Mesothelial cell of epicardium (in vitro differentiated cells): ENCODE measurements at regions not wholly inside any gene's neighbourhood (a gene's known extent, or its start where the extent isn't known, plus 50 kb on each side); places are given as distances from the start of the nearest gene placed in this dataset.
A peak's percentile ranks its signal among the peaks of the same experiment; 100 is the strongest.

Source experiments
- DNase-seq, 2 experiments: peaks; one replicate each; pipeline ENCODE4 v3.0.0; 2021; ENCODE audit warnings: low spot score in 2 of 2; ENCODE audit not compliant: unreplicated experiment in 2 of 2
- H3K27ac Mint-ChIP-seq: 2 replicates; pipeline ENCODE4 v1.8.0; 2021; ENCODE audit warnings: mixed read lengths
- H3K27me3 Mint-ChIP-seq: 2 replicates; pipeline ENCODE4 v1.8.0; 2021; ENCODE audit warnings: low read depth, mixed read lengths
- H3K36me3 Mint-ChIP-seq: 2 replicates; pipeline ENCODE4 v1.8.0; 2021; ENCODE audit warnings: mixed read lengths
- H3K4me1 Mint-ChIP-seq: 2 replicates; pipeline ENCODE4 v1.8.0; 2021; ENCODE audit warnings: mixed read lengths
- H3K4me3 Mint-ChIP-seq: 2 replicates; pipeline ENCODE4 v1.8.0; 2021; ENCODE audit warnings: mild to moderate bottlenecking, moderate library complexity, mixed read lengths
- H3K9me3 Mint-ChIP-seq: 2 replicates; pipeline ENCODE4 v1.8.0; 2021; ENCODE audit warnings: mixed read lengths
- TF ChIP-seq, protein P1 (sequence below): fragments of 200-600 bp; sonication (generic); IDR thresholded peaks from one replicate; pipeline ENCODE4 v1.5.0; 2021; ENCODE audit warnings: antibody characterized with exemption; ENCODE audit not compliant: unreplicated experiment

DNA sequence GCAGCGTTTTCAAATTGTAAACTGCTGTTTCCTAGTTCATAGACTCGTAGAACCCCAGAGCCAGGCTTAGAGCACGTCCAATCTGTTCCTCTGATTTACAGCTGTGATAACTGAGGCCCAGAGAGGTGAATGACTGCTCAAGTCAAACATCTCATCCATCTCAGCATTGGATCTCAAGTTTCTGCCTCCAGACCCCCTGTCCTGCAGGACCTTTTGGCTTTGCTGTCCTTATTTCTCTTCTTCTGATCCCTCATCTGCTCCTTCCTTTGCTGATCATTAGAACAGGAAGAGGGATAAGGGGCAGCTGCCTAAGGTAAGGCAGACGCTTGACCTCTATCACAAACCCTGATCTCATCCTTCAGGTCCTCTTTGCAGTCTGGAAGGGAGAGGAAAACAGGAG, 58.5 kb upstream of the CREB1 start:
- H3K27me3 Mint-ChIP-seq = peaks cover 11% of the 10 kb centered on the region
- TF ChIP-seq, protein P1, sequence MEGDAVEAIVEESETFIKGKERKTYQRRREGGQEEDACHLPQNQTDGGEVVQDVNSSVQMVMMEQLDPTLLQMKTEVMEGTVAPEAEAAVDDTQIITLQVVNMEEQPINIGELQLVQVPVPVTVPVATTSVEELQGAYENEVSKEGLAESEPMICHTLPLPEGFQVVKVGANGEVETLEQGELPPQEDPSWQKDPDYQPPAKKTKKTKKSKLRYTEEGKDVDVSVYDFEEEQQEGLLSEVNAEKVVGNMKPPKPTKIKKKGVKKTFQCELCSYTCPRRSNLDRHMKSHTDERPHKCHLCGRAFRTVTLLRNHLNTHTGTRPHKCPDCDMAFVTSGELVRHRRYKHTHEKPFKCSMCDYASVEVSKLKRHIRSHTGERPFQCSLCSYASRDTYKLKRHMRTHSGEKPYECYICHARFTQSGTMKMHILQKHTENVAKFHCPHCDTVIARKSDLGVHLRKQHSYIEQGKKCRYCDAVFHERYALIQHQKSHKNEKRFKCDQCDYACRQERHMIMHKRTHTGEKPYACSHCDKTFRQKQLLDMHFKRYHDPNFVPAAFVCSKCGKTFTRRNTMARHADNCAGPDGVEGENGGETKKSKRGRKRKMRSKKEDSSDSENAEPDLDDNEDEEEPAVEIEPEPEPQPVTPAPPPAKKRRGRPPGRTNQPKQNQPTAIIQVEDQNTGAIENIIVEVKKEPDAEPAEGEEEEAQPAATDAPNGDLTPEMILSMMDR = no peak

DNA sequence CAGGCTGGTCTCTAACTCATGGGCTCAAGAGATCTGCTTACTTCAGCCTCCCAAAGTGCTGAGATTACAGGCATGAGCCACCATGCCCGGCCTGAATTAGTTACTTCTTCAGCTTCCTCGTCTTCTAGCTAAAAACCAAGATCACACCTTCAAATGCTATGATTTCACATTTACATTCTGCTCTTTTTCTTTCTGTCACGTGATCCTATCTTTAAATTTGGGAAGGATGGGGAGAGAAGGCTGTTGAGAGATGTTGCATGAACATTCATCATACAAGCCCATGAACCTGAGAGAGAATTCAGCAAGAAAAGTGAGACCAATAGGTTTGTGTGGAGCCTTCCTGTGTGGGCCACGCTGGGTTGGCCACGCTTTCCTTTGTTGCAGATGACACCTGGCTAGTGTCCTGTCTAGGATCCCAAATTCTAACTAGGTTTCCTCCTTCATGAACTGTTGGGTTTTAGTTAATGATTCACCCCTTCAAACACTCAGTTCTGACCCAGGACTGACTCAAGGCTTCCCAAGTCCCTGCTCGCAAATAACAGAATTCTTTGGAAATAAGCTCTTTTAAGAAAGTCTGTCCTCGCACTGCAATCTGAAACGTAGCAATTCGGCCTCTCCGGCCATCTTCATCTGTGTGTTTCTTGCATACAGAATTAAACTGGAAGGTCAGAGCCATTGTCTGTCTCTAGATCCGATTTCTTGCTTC, 57.3 kb upstream of the CREB1 start:
- H3K36me3 Mint-ChIP-seq = no peaks in the 10 kb centered on the region
- no peak for DNase-seq
- H3K9me3 Mint-ChIP-seq = no peaks in the 10 kb centered on the region
- peaks cover 11% of the 10 kb centered on the region for H3K27me3 Mint-ChIP-seq
- H3K27ac Mint-ChIP-seq = no peak overlapping the region
- peaks cover 15% of the 10 kb centered on the region for H3K4me1 Mint-ChIP-seq
- TF ChIP-seq, protein P1 = no peak
- H3K4me3 Mint-ChIP-seq = no peak overlapping the region

More for the DNA sequence above, 58.5 kb upstream of the CREB1 start:
- Mint-ChIP-seq H3K4me1 (peaks cover 11% of the 10 kb centered on the region), H3K36me3 (no peaks in the 10 kb centered on the region), H3K27ac (no peak overlapping the region), H3K9me3 (no peaks in the 10 kb centered on the region), H3K4me3 (no peak overlapping the region)
- no peak for DNase-seq

DNA sequence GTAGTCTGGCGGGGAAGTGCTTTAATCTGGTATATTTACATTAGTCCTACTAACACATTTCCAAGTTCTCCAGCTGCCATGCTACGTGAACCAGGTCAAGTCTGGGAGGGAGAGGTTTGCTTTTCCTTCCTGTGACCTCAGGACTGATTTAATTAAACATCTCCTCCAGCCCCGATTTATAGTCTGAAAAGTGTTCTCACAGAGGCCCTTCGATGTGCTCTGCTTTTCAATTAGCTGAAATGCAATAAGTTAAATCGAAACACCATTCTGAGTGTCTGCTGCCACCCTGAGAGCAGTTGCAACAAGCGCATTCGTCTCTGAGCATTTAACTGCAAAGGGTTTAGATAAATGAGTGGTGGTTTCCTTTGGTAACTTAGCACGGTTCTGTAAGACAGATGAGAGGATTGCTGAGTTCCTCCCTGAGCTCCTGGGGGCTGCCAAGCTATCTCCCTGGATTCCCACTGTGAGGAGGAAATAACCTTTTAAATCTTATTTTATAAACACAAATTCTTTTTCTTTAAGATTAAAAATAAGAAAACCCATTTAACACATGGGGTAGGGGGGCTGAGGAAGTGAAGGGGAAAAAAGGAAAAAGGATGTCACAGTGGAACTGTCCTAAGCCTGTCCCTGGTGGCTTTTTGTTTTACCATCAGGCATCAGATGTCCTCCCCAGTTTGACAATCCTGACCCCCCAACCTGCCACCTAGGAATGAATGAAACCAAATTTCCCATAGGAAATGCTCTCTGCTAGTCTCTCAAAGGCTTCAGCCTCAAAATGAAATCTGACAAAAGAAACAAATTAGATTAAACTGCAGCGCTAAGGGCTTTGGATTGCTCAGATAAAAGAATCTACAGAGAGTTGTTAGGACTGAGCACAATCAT, 56.5 kb upstream of the CREB1 start:
- no peak for DNase-seq

DNA sequence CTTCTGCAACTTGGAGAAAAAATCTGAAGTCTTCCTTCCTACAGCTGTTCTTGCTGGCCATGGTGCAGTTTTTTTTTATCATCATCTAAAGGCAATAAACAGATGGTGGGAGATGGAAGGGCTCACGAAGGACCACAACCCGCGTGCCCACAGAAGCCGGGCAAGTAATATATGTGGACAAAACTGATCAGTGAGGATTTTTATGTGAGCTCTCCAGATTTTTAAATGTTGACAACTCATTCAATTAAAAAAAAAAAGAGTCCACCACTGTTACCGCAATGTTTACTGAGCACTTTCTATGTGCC, 55.9 kb upstream of the CREB1 start:
- H3K27ac Mint-ChIP-seq = no peak overlapping the region
- no peak for DNase-seq
- TF ChIP-seq, protein P1 = no peak
- H3K4me1 Mint-ChIP-seq = peaks cover 22% of the 10 kb centered on the region
- peaks cover 11% of the 10 kb centered on the region for H3K27me3 Mint-ChIP-seq
- no peaks in the 10 kb centered on the region for H3K36me3 Mint-ChIP-seq
- no peak overlapping the region for H3K4me3 Mint-ChIP-seq
- no peaks in the 10 kb centered on the region for H3K9me3 Mint-ChIP-seq

More for the DNA sequence above, 56.5 kb upstream of the CREB1 start:
- TF ChIP-seq, protein P1 = no peak
- Mint-ChIP-seq H3K36me3 (no peaks in the 10 kb centered on the region), H3K4me1 (peaks cover 19% of the 10 kb centered on the region), H3K27me3 (peaks cover 11% of the 10 kb centered on the region), H3K27ac (no peak overlapping the region), H3K9me3 (no peaks in the 10 kb centered on the region), H3K4me3 (peak overlapping the region; percentile 12)

DNA sequence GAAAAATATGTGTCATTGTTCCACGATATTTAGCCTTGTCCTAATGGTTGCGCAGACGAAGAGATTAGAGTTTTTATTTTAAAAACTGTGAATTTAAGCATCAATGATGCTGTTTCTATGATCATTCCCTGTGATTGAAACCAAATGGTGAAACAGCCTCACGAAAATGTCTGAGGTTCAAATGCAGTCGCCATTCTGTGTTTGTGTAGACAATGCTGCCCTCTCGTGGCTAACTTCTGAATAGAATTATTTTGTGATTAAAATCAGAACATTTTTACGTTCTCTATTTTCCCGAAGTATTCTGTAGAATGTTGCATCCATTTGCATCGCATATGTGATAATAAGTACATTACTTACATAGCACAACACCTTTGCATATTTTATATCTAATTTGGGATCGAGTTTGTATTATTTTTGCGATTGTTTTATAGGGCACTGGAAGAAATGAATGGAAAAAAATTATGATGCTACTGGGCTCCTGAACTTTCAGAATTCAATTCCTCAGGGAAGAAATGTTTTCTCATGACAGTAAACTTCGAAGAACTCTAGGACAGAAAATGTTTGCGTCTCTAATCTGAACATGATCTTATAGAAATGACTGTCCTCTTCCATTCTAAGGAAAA, 54.8 kb upstream of the CREB1 start:
- H3K27ac Mint-ChIP-seq = no peak overlapping the region
- no peak overlapping the region for H3K4me3 Mint-ChIP-seq
- peaks cover 26% of the 10 kb centered on the region for H3K4me1 Mint-ChIP-seq
- H3K9me3 Mint-ChIP-seq = no peaks in the 10 kb centered on the region
- H3K36me3 Mint-ChIP-seq = no peaks in the 10 kb centered on the region
- peaks cover 11% of the 10 kb centered on the region for H3K27me3 Mint-ChIP-seq
- peak in 1 of 2 experiments; percentile 44 for DNase-seq
- TF ChIP-seq, protein P1 = peak; percentile 96
